HT-29 (cell line): ENCODE measurements at regions not wholly inside any gene's neighbourhood (a gene's known extent, or its start where the extent isn't known, plus 50 kb on each side); places are given as distances from the start of the nearest gene placed in this dataset.
"Not testable (repeated sequence)": the region's sequence is repeated elsewhere in the genome, so short reads cannot be mapped to it uniquely, and the experiment has no call there.

Experiments used
- DNase-seq: peaks from one replicate; pipeline ENCODE4 v3.0.0-alpha.2; 2015; ENCODE audit warnings: low spot score

DNA sequence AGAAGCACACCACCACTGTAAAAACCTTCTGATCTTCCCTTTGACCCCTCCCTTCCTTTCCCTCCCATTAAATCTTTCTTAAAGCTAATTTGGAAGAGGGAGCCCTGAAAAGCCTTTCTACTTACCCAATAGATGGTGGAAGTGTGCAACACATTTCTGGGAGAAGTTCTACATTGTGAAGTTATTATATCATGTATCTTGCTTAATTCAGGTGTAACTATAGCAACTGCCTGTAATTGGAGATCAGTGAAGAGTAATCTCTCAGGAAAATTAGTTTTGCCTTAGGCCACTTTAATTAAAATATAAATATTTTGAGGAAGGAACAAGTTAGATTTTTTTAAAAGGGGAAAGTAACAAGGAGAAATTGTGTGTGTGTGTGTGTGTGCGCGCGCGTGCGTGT, 266.0 kb downstream of the SH3BP4 start:
- DNase-seq = no peak

DNA sequence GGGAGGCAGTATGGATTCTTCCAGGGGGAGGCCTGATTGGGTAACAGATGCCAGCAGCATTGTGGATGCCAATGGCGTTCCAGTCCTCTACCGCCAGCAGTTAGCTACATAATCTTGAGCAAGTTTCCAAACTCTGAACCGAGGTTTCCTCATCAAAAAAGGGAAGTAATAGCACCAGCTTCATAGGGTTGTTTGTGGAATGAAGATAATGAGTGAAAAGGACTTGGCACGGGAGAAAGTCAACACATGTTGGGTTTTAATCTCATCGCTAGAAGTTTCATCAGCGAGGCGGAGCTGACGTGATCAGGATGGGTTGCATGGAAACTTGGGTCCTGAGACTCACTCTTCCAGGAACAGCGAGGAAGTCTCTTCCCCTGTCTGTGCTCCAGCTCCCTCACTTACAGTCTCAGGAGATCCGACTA, 266.7 kb downstream of the SH3BP4 start:
- no peak for DNase-seq

DNA sequence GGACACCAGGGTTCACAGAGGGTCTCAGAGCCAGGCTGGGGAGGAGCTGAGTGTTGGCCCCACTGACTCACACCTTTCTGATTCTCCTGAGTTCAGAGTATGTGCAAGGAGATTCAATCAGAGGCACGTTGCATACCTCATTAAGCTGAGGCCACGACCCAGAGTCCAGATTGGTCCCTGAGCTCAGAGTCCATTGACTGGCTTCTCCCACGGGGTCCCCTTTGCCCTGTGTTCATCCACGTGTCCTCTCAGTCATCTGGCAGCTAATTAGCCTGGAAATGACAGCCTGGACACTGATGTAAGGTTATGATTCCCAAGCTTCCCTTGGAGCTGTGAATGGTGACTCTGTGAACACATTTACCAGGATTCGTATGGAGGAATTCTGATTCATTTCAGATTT, 267.2 kb downstream of the SH3BP4 start:
- DNase-seq = no peak

DNA sequence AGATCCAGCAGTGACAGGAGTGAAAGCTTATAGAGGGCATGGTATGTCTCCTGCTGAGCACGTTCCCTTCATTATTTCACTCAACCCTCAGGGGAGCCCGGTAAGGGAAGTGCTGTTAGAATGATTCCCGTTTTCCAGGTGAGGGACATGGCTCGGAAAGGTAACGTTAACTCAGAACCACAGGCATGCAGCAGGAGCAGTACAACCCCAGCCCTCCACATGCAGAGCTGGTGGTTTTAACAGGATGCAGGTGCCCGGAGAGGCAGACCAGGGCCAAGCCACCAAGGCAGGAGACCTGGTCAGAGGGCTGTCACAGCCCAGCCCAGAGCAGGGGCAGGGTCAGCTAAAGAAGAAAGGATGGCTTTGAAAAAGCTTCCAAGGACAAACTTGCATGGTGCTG, 268.5 kb downstream of the SH3BP4 start:
- DNase-seq = no peak

DNA sequence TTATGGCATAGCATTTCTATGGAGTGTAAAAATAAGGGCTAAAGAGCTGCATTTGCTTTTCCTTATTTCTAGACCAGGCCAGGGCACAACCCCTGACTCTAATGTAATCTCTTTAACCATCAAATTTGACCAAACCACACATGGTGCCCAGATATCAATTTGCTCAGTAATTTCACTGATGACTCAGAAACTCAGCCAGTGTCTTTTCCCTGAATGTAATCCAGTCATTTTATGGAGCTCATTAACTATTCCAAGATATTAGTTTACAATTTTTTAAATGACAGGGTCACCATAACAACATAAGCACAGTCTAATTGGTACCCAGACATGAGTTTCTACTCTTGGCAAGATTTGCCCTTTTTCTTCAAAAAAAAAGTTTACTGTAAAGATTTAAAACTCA, 270.8 kb upstream of the AGAP1 start:
- no peak for DNase-seq

DNA sequence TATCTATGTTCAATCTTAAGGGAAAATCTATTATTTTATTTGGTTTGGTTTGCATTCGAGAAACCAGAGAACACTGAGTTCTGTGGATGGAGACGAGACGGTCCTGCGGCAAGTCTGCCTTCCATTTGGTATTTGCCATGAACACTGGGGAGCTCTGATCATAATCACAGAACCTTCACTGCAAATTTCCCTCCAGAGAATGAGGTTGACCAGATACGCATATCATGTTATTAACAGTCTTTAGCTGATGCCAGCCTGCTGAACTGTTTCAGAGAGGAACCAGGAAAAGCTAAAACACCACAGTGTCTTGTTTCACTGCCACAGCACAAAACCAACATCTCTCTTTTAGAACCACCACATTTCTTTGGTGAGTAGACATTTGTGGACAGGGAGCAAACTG, 269.4 kb upstream of the AGAP1 start:
- no peak for DNase-seq

- no peak for DNase-seq
Measured at GRCh38 chr2:235225261-235225660, 268.6 kb upstream of the AGAP1 start.

DNA sequence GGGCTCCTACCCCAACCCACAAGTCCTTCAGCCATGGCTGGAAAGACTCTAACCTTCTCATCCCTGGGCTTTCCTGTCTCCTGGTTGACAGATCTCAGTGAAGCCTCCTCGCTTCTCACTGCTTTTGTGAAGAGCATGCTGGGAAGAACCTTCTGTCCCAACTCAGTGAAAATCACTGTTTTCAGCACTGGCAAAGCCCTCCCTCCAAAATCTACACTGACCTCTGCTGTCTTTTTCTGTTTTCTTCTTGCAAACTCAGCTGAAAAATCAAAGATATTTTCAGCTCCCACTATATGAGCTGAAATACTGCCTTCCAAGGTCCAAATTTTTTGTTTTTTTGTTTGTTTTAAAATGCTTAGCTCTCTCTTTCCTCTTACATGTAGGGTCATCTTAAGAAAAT, 266.3 kb upstream of the AGAP1 start:
- DNase-seq = no peak

DNA sequence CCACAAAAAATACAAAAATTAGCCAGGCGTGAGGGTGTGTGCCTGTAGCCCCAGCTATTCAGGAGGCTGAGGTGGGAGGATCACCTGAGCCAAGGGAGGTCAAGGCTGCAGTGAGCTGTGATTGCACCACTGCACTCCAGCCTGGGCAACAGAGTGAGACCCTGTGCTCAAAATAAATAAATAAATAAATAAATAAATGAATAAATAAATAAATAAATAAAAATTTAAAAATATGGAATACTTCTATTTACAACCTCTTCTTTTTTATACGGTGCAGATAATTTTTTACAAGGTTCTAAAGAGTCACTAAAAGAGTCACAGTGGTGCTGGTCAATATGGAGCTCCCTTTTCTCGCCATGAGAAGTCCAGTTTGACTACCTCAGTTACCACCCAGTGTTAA, 265.4 kb upstream of the AGAP1 start:
- DNase-seq = not testable (repeated sequence)

DNA sequence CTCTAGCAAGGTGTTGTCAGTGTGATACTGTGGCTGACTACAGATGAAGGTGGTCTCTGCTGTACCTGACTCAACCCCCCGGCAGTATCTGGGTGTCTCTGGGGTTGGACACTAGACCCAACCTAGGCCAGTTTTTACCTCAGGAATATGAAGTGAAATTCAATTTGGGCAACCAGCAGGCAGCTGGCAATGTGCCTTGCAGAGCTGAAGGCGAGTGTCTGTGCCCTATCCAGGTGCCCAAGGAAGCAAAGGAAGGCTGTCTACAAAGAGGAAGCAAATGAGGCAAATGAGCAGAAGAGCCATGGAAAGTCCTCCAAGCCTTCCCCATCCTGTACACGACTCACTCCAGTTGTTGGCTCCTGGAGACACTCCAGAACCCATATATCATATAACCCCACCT, 264.6 kb upstream of the AGAP1 start:
- DNase-seq = no peak

DNA sequence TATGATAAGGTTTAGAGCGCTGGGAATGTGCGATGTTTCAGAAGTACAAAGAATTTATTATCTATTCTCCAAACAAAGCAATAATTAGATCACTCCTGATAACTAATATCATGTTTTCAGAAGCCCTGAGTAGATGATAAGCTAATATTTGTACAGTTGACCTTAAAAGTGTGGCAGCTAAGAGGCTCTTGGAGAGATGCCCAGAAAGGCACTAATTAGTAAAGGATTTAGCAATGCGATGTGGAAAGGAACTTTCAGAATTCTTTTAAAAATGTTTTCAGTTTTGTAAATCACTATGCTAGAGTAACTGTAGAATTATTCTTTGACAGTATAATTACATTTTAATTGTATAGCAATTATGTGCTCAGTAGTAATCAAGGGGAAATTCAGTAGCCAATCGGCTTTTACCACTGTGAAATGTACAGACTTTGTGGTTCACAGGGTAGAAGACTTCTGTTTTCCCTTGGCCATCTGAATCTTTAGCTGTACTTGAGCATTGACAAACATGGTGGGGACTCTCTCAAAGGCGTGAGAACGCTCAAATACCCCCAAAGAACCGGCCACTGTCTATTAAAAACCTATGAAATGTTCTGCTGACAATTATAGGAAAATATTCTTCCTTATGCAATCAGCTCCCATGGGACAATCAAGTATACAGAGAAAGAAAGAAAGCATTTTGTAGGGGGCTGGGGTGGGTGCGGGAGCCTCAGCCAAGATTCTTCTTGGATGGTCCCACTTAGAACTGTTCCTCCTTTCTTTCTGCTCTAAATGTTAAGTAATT, 262.8 kb upstream of the AGAP1 start:
- DNase-seq = peak; percentile 7

DNA sequence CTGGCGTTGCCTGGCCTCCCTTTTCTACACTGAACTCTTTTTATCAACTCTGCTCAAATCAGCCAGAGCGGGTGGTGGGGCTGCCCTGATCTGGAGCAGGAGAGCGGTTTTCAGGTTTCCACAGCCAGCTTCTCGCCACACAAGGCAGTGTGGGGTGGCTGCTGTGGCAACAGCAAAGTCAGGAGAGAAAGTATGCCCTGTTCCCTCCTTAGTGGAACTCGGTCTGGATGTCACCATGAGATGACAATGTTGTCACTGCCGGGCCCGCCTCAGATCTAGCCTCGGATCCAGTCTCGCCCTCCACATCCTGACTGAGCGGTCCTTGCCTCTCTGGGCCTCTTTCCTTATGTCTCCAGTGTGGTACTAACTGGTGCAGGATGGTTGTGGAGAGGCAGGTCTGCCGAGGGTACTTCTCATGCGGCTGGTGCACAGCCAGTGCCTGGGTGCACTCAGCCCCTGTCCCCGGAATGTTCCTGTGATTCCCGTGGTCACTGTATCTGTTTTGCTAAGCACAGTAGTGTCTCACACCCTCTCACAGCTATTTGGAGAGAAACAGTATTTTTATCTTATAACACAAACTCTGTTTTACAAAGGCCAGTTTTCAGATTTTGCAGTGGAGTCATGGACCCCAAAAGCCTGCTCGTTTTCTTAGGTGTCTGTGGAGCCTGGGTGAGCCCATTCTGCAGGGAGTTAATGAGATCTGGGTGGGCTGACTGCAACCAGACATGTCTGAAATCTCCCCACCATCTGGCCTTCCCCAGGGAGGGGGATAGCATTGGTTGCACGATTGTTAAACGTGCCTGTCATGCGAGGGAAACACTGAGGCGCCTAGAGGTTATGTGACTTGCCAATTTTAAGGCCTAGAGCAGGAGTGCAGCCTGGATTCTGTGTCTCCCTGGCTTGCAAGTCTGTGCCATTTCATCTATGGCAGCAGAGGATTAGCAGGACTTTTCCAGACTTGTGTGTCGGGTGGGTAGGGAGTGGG, 261.1 kb upstream of the AGAP1 start:
- no peak for DNase-seq

GRCh38 chr2:235234736-235235135, 259.1 kb upstream of the AGAP1 start:
- DNase-seq = no peak

DNA sequence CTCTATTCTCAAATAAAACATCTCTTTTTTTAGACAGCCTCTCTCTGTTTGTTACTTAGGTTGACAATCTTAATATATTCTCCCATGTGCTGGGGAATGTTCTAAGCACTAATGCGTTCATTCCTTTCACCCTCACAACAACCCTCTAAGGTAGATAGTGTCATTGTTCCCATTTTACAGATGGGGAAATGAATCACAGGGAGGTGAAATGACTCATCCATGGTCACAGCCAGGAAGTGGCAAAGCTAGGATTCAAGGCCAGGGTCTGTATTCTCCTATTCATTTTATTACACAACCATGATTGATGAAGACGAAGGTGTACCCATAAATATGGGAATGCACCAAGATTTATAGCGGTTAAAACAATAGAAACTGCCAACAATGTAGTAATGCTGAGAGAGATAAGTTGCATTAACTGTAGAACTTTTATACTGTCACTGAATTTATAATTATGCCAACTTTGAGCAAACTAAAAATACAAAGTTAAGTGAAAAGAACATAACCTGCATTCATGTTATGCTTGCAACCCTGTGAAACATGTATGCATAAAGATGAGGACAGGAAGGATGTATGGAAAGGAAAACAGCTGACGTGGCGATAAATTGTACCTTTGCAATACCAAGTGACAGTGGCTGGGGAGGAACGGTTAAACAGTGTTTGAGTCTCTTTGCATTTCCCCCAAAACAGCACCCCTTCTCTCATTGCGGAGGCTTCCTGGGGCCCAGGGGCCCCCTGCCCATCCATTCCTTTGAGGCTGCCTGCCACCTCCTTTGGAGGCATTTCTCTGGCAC, 257.7 kb upstream of the AGAP1 start:
- no peak for DNase-seq

GRCh38 chr2:235238537-235238936, 255.3 kb upstream of the AGAP1 start:
- DNase-seq = no peak

GRCh38 chr2:235240574-235240973, 253.3 kb upstream of the AGAP1 start:
- DNase-seq = no peak

GRCh38 chr2:235244255-235245220, 249.3 kb upstream of the AGAP1 start:
- DNase-seq = no peak

GRCh38 chr2:235247001-235247400, 246.8 kb upstream of the AGAP1 start:
- DNase-seq = no peak

- no peak for DNase-seq
Measured at GRCh38 chr2:235255693-235256092, 238.2 kb upstream of the AGAP1 start.

DNA sequence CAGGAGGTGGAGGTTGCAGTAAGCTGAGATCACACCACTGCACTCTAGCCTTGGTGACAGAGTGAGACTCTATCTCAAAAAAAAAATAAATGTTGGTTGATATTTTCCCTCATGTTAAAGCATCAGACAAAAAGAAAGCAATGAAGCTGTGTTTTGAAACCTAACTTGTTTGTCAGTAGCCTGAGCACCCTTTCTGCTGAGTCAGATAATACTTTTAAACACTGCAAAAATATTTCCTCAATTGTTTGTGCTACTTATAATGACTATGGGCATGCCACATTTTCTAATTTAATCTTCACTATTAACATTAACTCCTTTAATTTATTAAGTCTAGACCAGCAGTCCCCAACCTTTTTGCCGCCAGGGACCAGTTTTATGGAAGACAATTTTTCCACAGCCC, 236.3 kb upstream of the AGAP1 start:
- no peak for DNase-seq

DNA sequence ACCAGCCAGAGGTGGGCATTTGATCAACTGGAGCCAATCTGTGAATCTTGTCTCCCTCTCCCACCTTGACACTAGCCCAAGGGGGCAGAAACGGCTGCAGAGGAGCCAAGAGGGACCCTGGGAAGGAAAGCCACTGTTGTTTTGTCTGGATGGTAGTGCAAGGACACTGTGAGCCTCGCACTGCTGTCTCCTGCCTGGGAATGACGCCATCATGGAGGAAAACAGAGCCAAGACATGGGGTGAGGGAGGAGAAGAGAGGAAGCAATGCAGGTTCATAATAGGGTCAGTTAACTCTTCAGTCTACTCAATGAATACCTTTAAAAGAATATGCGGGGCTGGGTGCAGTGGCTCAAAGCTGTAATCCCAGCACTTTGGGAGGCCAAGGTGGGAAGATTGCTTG, 231.1 kb upstream of the AGAP1 start:
- no peak for DNase-seq
